Fibroblast of villous mesenchyme (primary cell): ENCODE measurements at regions not wholly inside any gene's neighbourhood (a gene's known extent, or its start where the extent isn't known, plus 50 kb on each side); places are given as distances from the start of the nearest gene placed in this dataset.

Source experiments
- DNase-seq: peaks from one replicate; pipeline ENCODE4 v3.0.0-alpha.2; 2010; ENCODE audit warnings: low read depth
- H3K4me3 ChIP-seq: 2 replicates; pipeline ENCODE4 v1.5.1; 2011; ENCODE audit warnings: low read depth, mild to moderate bottlenecking, low read length
- TF ChIP-seq, protein P1 (sequence below): IDR thresholded peaks from 2 replicates; pipeline ENCODE4 v1.5.1; 2012; ENCODE audit warnings: low read depth, mild to moderate bottlenecking, low read length; ENCODE audit not compliant: insufficient read depth

- DNase-seq: peak; percentile 48
- TF ChIP-seq, protein P1, sequence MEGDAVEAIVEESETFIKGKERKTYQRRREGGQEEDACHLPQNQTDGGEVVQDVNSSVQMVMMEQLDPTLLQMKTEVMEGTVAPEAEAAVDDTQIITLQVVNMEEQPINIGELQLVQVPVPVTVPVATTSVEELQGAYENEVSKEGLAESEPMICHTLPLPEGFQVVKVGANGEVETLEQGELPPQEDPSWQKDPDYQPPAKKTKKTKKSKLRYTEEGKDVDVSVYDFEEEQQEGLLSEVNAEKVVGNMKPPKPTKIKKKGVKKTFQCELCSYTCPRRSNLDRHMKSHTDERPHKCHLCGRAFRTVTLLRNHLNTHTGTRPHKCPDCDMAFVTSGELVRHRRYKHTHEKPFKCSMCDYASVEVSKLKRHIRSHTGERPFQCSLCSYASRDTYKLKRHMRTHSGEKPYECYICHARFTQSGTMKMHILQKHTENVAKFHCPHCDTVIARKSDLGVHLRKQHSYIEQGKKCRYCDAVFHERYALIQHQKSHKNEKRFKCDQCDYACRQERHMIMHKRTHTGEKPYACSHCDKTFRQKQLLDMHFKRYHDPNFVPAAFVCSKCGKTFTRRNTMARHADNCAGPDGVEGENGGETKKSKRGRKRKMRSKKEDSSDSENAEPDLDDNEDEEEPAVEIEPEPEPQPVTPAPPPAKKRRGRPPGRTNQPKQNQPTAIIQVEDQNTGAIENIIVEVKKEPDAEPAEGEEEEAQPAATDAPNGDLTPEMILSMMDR: peak; percentile 61
Measured at GRCh38 chr5:130720355-130720754, 444.7 kb downstream of the HINT1 start.

DNA sequence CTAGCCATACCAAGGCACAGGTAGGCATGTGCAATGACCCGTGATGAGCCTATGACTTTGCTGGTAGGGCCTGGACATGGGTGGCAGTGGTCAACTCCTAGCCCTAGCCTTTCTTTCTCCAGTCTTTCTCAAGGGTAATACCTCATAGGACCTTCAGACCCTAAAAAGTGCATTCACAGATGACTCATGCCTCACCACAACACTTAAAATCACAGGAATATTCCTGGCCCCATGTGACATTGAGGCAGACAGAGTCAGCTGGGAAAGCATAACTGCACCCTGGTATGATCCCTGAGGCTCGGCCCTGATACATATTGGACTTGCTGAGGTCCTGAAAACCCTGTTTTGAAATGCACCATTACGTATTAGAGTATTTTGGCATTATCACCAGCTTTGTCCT, 449.5 kb downstream of the HINT1 start:
- no peak overlapping the region for H3K4me3 ChIP-seq
- DNase-seq: peak; percentile 23
- TF ChIP-seq, protein P1: no peak

More at GRCh38 chr5:130720355-130720754, 444.7 kb downstream of the HINT1 start:
- no peak overlapping the region for H3K4me3 ChIP-seq

- no peak overlapping the region for H3K4me3 ChIP-seq
- no peak for DNase-seq
- TF ChIP-seq, protein P1: no peak
Measured at GRCh38 chr5:130714200-130714599, 450.9 kb downstream of the HINT1 start.

DNA sequence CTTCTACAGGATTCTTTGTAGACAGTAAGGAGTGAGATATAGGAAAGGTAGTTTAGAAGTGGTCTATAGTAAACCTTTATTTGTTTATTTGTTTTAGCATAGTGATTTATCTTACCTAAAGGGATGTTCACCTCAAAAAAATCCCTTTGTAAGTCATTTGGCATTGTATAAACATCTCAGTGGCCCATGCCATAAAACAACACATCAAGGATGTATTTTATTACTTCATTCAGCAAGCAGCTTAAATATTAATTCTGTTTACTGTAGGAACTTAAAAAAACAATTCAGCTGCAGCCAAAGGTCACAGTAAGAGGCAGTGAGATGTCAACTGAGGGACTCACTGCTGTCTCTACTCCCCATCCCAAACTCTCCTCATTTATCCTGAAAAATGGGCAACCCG, 452.7 kb downstream of the HINT1 start:
- DNase-seq: no peak
- no peak overlapping the region for H3K4me3 ChIP-seq
- TF ChIP-seq, protein P1: no peak

GRCh38 chr5:130710596-130710995, 454.5 kb downstream of the HINT1 start:
- peak; percentile 26 for DNase-seq
- H3K4me3 ChIP-seq: no peak overlapping the region
- TF ChIP-seq, protein P1: no peak

- no peak overlapping the region for H3K4me3 ChIP-seq
- TF ChIP-seq, protein P1: no peak
- no peak for DNase-seq
Measured at GRCh38 chr5:130708754-130709153, 456.3 kb downstream of the HINT1 start.

DNA sequence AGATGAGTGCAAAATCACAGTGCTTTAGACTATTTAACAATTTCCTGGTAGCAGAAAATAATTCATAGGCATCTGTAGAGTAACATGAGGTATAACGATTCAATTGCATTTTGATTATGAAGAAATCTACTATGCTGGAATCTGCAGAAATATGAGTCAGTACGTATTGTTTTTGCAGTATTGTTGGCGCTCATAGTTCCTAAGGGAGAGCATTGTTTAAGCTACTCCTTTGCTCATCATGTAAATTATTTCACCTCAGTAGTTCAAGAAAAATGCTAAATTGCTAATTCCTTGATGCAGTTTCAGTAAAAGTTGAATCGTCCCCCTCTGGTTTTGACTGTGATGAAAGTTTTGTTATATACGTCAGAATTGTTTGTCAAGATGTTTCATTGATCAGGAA, 458.4 kb downstream of the HINT1 start:
- DNase-seq: no peak
- TF ChIP-seq, protein P1: no peak
- no peak overlapping the region for H3K4me3 ChIP-seq
